ENCODE measurements at regions not wholly inside any gene's neighbourhood (a gene's known extent, or its start where the extent isn't known, plus 50 kb on each side); places are given as distances from the start of the nearest gene placed in this dataset.

DNA sequence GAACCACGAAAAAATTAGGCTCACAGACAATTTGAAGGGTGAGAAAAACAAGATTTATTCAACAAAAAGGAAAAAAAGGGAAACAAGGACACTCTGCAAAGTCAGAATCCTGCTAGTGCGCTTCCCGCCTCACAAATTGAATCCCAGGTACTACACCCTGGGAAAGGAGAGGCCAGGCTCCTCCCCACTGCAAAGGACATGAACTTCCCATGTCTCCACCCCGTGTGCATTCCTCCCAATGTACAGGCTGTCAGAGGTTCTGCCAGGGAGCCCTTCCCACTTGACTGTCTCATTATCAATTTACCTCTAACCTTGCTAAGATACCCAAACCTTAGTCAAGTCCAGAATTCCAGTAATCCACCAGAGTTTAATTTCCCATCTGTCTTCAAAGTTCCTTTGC is 70.4 kb upstream of the CDK1 start:
- H3K9me3 Mint-ChIP-seq (ENCODE audit: unreplicated experiment), result peaks cover 2% of the 10 kb centered on the region
- no peak for DNase-seq
- TF ChIP-seq CTCF (IDR thresholded peaks at IDR 0.05; ENCODE audit: partially characterized antibody, unreplicated experiment), result no peak
- no peaks in the 10 kb centered on the region for H3K4me1 Mint-ChIP-seq (ENCODE audit: low read depth, unreplicated experiment)
- no peak overlapping the region for H3K4me3 Mint-ChIP-seq (ENCODE audit: unreplicated experiment)
- H3K27ac Mint-ChIP-seq (ENCODE audit: unreplicated experiment), result no peak overlapping the region
- no peaks in the 10 kb centered on the region for H3K27me3 Mint-ChIP-seq (ENCODE audit: unreplicated experiment)
- peaks cover 7% of the 10 kb centered on the region for H3K36me3 Mint-ChIP-seq (ENCODE audit: unreplicated experiment)

DNA sequence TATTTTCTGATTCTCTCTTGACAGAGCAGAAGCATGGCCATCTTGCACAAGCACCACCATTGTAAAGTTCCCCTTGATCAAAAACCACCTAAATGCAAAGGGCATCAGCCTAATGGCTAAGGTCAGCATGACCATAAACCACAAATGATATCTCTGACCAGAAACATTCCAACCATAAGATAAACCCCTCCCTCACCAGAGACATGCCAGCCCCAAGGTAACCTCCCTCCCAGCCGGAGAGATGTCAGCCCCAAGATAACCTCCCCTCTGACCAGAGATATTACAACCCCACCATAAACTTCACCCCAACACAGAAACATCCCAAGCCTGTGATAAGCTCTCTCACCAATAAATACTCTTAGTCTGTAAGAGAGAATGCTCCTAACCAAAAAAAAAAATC is 72.1 kb upstream of the CDK1 start:
- Mint-ChIP-seq H3K4me3 (ENCODE audit: unreplicated experiment) (no peak overlapping the region), H3K27ac (ENCODE audit: unreplicated experiment) (no peak overlapping the region), H3K4me1 (ENCODE audit: low read depth, unreplicated experiment) (no peaks in the 10 kb centered on the region), H3K9me3 (ENCODE audit: unreplicated experiment) (peaks cover 2% of the 10 kb centered on the region), H3K36me3 (ENCODE audit: unreplicated experiment) (peaks cover 7% of the 10 kb centered on the region), H3K27me3 (ENCODE audit: unreplicated experiment) (no peaks in the 10 kb centered on the region)
- TF ChIP-seq CTCF (IDR thresholded peaks at IDR 0.05; ENCODE audit: partially characterized antibody, unreplicated experiment), result no peak
- DNase-seq, result no peak

GRCh38 chr10:60705376-60705775 is 72.9 kb upstream of the CDK1 start:
- no peak overlapping the region for H3K4me3 Mint-ChIP-seq (ENCODE audit: unreplicated experiment)
- no peak for DNase-seq
- H3K27me3 Mint-ChIP-seq (ENCODE audit: unreplicated experiment), result no peaks in the 10 kb centered on the region
- peaks cover 2% of the 10 kb centered on the region for H3K9me3 Mint-ChIP-seq (ENCODE audit: unreplicated experiment)
- no peak for TF ChIP-seq CTCF (IDR thresholded peaks at IDR 0.05; ENCODE audit: partially characterized antibody, unreplicated experiment)
- H3K36me3 Mint-ChIP-seq (ENCODE audit: unreplicated experiment), result peaks cover 7% of the 10 kb centered on the region
- H3K27ac Mint-ChIP-seq (ENCODE audit: unreplicated experiment), result no peak overlapping the region
- H3K4me1 Mint-ChIP-seq (ENCODE audit: low read depth, unreplicated experiment), result no peaks in the 10 kb centered on the region

DNA sequence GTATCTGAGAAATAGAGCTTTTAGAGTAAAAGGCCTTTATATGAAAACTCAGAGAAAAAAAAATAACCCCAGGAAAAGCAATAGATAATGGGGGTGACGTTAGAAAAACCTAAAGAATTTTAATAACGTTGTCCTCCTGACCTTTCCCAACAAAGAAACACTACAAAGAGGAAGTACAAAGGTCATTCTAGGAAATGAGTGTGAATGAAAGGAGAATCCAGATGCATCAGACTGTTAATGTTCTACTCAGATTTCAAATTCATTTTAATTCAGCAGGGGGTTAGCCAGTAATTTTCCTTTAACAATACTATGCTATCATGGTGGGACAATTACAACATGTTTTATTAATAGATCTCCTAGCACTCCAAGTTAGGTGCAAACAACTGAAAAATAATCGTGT is 73.8 kb upstream of the CDK1 start:
- Mint-ChIP-seq H3K4me3 (ENCODE audit: unreplicated experiment) (no peak overlapping the region), H3K27me3 (ENCODE audit: unreplicated experiment) (no peaks in the 10 kb centered on the region), H3K9me3 (ENCODE audit: unreplicated experiment) (peaks cover 2% of the 10 kb centered on the region), H3K36me3 (ENCODE audit: unreplicated experiment) (peaks cover 7% of the 10 kb centered on the region), H3K27ac (ENCODE audit: unreplicated experiment) (no peak overlapping the region), H3K4me1 (ENCODE audit: low read depth, unreplicated experiment) (no peaks in the 10 kb centered on the region)
- TF ChIP-seq CTCF (IDR thresholded peaks at IDR 0.05; ENCODE audit: partially characterized antibody, unreplicated experiment), result no peak
- no peak for DNase-seq

GRCh38 chr10:60703266-60704041 is 74.8 kb upstream of the CDK1 start:
- no peak overlapping the region for H3K4me3 Mint-ChIP-seq (ENCODE audit: unreplicated experiment)
- no peak for DNase-seq
- no peak overlapping the region for H3K27ac Mint-ChIP-seq (ENCODE audit: unreplicated experiment)

More at GRCh38 chr10:60703266-60704041, 74.8 kb upstream of the CDK1 start:
- Mint-ChIP-seq H3K4me1 (ENCODE audit: low read depth, unreplicated experiment) (no peaks in the 10 kb centered on the region), H3K36me3 (ENCODE audit: unreplicated experiment) (peaks cover 7% of the 10 kb centered on the region), H3K9me3 (ENCODE audit: unreplicated experiment) (peaks cover 2% of the 10 kb centered on the region), H3K27me3 (ENCODE audit: unreplicated experiment) (no peaks in the 10 kb centered on the region)
- TF ChIP-seq CTCF (IDR thresholded peaks at IDR 0.05; ENCODE audit: partially characterized antibody, unreplicated experiment), result no peak
